Transverse colon (tissue), 4 donors: ENCODE measurements at regions not wholly inside any gene's neighbourhood (a gene's known extent, or its start where the extent isn't known, plus 50 kb on each side); places are given as distances from the start of the nearest gene placed in this dataset.
A peak's percentile ranks its signal among the peaks of the same experiment; 100 is the strongest.

Experiments
- CTCF ChIP-seq, 5 experiments: fragments of 200-600 bp in 3 of 5; fragments of 450-650 bp in 2 of 5; sonication (generic) in 3 of 5; IDR thresholded peaks; 1 replicate in 2 of 5; 2 replicates in 3 of 5; pipeline ENCODE4 v1.5.1; 2016 to 2017; ENCODE audit warnings: antibody characterized with exemption in 5 of 5, inconsistent platforms in 3 of 5, mild to moderate bottlenecking in 2 of 5, moderate library complexity in 1 of 5
- POLR2AphosphoS5 ChIP-seq, 3 donors: sonication (generic); formaldehyde crosslinking; IDR thresholded peaks; one replicate each; pipeline ENCODE4 v1.6.1; 2016; ENCODE audit warnings: antibody characterized with exemption in 3 of 3

GRCh38 chr13:97142452-97142851 lies 79.7 kb upstream of the MBNL2 start:
- TF ChIP-seq CTCF (IDR thresholded peaks at IDR 0.05) (no peak), POLR2AphosphoS5 (IDR thresholded peaks at IDR 0.05) (peak; percentile 66 to 92 (median 91))
